Transverse colon (tissue), 3 donors: ENCODE measurements at regions not wholly inside any gene's neighbourhood (a gene's known extent, or its start where the extent isn't known, plus 50 kb on each side); places are given as distances from the start of the nearest gene placed in this dataset.

Source experiments
- CTCF ChIP-seq, 5 experiments: fragments of 200-600 bp in 3 of 5; fragments of 450-650 bp in 2 of 5; sonication (generic) in 3 of 5; IDR thresholded peaks; 1 replicate in 2 of 5; 2 replicates in 3 of 5; pipeline ENCODE4 v1.5.1; 2016 to 2017; ENCODE audit warnings: antibody characterized with exemption in 5 of 5, inconsistent platforms in 3 of 5, mild to moderate bottlenecking in 2 of 5, moderate library complexity in 1 of 5
- POLR2A ChIP-seq: fragments of 450-650 bp; IDR thresholded peaks from one replicate; pipeline ENCODE4 v1.6.1; 2016; ENCODE audit warnings: antibody characterized with exemption, mild to moderate bottlenecking, moderate library complexity

GRCh38 chr11:22521226-22521625 lies 104.4 kb downstream of the FANCF start:
- no peak for TF ChIP-seq CTCF (IDR thresholded peaks at IDR 0.05)
- TF ChIP-seq POLR2A: no peak
